AG04449 (cell line): ENCODE measurements at regions not wholly inside any gene's neighbourhood (a gene's known extent, or its start where the extent isn't known, plus 50 kb on each side); places are given as distances from the start of the nearest gene placed in this dataset.

Experiments
- CTCF ChIA-PET: fragments of 350-600 bp; formaldehyde crosslinking; extraction: SDS; loops from one replicate; lab custom pipeline; 2021; ENCODE audit warnings: antibody characterized with exemption; lab: Yijun Ruan, JAX
- POLR2A ChIA-PET: fragments of 400-600, 350-600 bp; formaldehyde crosslinking; extraction: SDS; loops from one replicate; lab custom pipeline; 2020; ENCODE audit warnings: antibody characterized with exemption, inconsistent platforms; lab: Yijun Ruan, JAX
- DNase-seq: peaks from one replicate; pipeline ENCODE4 v3.0.0-alpha.2; 2010; ENCODE audit warnings: low read depth, low spot score
- H3K4me3 ChIP-seq: 2 replicates; pipeline ENCODE4 v1.5.1; 2011; ENCODE audit warnings: low read depth, mild to moderate bottlenecking, control low read depth, low read length
- CTCF ChIP-seq: IDR thresholded peaks from one replicate; pipeline ENCODE4 v1.5.1; 2011; ENCODE audit warnings: mild to moderate bottlenecking, moderate library complexity, low read length, control low read depth, inconsistent platforms; ENCODE audit not compliant: insufficient read depth; ENCODE audit errors: missing control alignments

DNA sequence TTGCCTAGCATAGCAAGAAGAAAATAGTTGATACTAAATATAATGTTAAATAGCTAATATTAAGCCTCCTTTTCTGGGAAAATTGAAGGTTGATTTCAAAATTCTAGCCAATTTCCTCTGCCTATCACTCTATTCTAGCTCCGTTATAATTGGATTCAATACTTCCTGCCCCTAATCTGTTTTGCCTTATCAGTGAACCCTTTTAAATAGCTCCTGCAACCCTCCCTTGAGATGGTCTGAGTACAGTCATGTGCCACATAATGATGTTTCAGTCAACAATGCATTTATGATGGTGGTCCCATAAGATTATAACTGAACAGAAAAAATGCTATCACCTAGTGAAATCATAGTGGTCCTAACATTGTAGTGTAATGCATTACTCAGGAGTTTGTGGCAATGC is 79.7 kb upstream of the PBX1 start:
- H3K4me3 ChIP-seq, result no peak overlapping the region
- TF ChIP-seq CTCF, result no peak
- ChIA-PET POLR2A (no interaction called here), CTCF (no interaction called here)
- no peak for DNase-seq

- H3K4me3 ChIP-seq, result no peak overlapping the region
- TF ChIP-seq CTCF, result no peak
- no peak for DNase-seq
- POLR2A ChIA-PET, result no interaction called here
- CTCF ChIA-PET, result no interaction called here
Measured at GRCh38 chr1:164480285-164480907, 78.6 kb upstream of the PBX1 start.

DNA sequence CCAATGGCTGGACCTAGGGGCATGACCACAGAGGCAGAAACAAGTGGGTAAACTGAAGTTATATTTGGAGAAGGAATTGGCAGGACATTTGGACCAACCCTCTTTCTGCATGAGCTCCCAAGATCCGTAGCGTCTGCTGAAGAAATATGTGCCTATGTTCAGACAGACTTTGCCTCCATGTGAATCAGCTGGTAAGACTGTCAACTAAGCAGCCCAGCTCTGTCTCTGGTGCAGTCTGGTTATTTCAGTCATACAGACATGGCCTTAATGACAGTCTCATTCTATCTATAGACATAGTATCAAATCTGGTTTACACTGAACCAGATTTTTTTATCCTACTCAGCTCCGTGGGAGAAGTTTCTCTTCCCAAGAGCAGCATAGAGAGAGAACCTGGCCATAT is 63.1 kb upstream of the PBX1 start:
- POLR2A ChIA-PET, result no interaction called here
- H3K4me3 ChIP-seq, result no peak overlapping the region
- DNase-seq, result no peak
- no peak for TF ChIP-seq CTCF
- CTCF ChIA-PET, result no interaction called here

GRCh38 chr1:164498792-164499191 is 60.2 kb upstream of the PBX1 start:
- H3K4me3 ChIP-seq, result no peak overlapping the region
- ChIA-PET POLR2A (no interaction called here), CTCF (no interaction called here)
- no peak for TF ChIP-seq CTCF
- no peak for DNase-seq

- ChIA-PET CTCF (no interaction called here), POLR2A (no interaction called here)
- DNase-seq, result no peak
- H3K4me3 ChIP-seq, result no peak overlapping the region
- TF ChIP-seq CTCF, result no peak
Measured at GRCh38 chr1:164504749-164505148, 54.2 kb upstream of the PBX1 start.
